ENCODE measurements at regions not wholly inside any gene's neighbourhood (a gene's known extent, or its start where the extent isn't known, plus 50 kb on each side); places are given as distances from the start of the nearest gene placed in this dataset.

GRCh38 chr21:20260124-20260523 lies 738.1 kb upstream of the NCAM2 start:
- Histone ChIP-seq H3K4me2 (ENCODE audit: insufficient read depth, low read length) (no peak overlapping the region), H3K79me2 (ENCODE audit: insufficient read depth, low read length) (no peaks in the 10 kb centered on the region), H4K20me1 (ENCODE audit: insufficient read depth, low read length) (no peaks in the 10 kb centered on the region), H2AFZ (ENCODE audit: low read depth, low read length) (no peak overlapping the region), H3K9me3 (ENCODE audit: insufficient read depth, low read length, severe bottlenecking) (no peaks in the 10 kb centered on the region), H3K4me1 (ENCODE audit: insufficient read depth, low read length) (no peaks in the 10 kb centered on the region), H3K9ac (ENCODE audit: low read depth, low read length) (no peak overlapping the region), H3K27ac (ENCODE audit: low read length) (no peak overlapping the region), H3K4me3 (ENCODE audit: low read depth in 1 of 2, low read length in 2 of 2) (no peak overlapping the region), H3K36me3 (ENCODE audit: insufficient read depth, low read length) (no peaks in the 10 kb centered on the region), H3K27me3 (ENCODE audit: insufficient read depth, low read length, poor library complexity) (no peaks in the 10 kb centered on the region)
- TF ChIP-seq CTCF (IDR thresholded peaks at IDR 0.05; ENCODE audit: borderline replicate concordance, extremely low read depth, low read length, poor library complexity, severe bottlenecking), result no peak
- no peak for TF ChIP-seq EZH2 (IDR thresholded peaks at IDR 0.05; ENCODE audit: borderline replicate concordance, low read depth, low read length, severe bottlenecking)
- no peak for ATAC-seq (ENCODE audit: insufficient read depth, low read depth)
- no peak for DNase-seq

GRCh38 chr21:20261364-20261763 lies 736.8 kb upstream of the NCAM2 start:
- no peak overlapping the region for H3K27ac ChIP-seq (ENCODE audit: low read length)
- H3K9ac ChIP-seq (ENCODE audit: low read depth, low read length), result no peak overlapping the region
- no peaks in the 10 kb centered on the region for H3K36me3 ChIP-seq (ENCODE audit: insufficient read depth, low read length)
- no peaks in the 10 kb centered on the region for H3K27me3 ChIP-seq (ENCODE audit: insufficient read depth, low read length, poor library complexity)
- no peak overlapping the region for H3K4me3 ChIP-seq (ENCODE audit: low read depth in 1 of 2, low read length in 2 of 2)
- ATAC-seq (ENCODE audit: insufficient read depth, low read depth) (no peak), DNase-seq (no peak)
- no peak overlapping the region for H3K4me2 ChIP-seq (ENCODE audit: insufficient read depth, low read length)
- no peak overlapping the region for H2AFZ ChIP-seq (ENCODE audit: low read depth, low read length)
- no peaks in the 10 kb centered on the region for H3K4me1 ChIP-seq (ENCODE audit: insufficient read depth, low read length)
- no peaks in the 10 kb centered on the region for H4K20me1 ChIP-seq (ENCODE audit: insufficient read depth, low read length)
- no peaks in the 10 kb centered on the region for H3K9me3 ChIP-seq (ENCODE audit: insufficient read depth, low read length, severe bottlenecking)
- TF ChIP-seq EZH2 (IDR thresholded peaks at IDR 0.05; ENCODE audit: borderline replicate concordance, low read depth, low read length, severe bottlenecking) (no peak), CTCF (IDR thresholded peaks at IDR 0.05; ENCODE audit: borderline replicate concordance, extremely low read depth, low read length, poor library complexity, severe bottlenecking) (no peak)
- H3K79me2 ChIP-seq (ENCODE audit: insufficient read depth, low read length), result no peaks in the 10 kb centered on the region

GRCh38 chr21:20265707-20266440 lies 732.3 kb upstream of the NCAM2 start:
- Histone ChIP-seq H3K4me2 (ENCODE audit: insufficient read depth, low read length) (no peak overlapping the region), H3K4me1 (ENCODE audit: insufficient read depth, low read length) (no peaks in the 10 kb centered on the region), H3K9ac (ENCODE audit: low read depth, low read length) (no peak overlapping the region), H3K79me2 (ENCODE audit: insufficient read depth, low read length) (no peaks in the 10 kb centered on the region), H3K9me3 (ENCODE audit: insufficient read depth, low read length, severe bottlenecking) (no peaks in the 10 kb centered on the region), H4K20me1 (ENCODE audit: insufficient read depth, low read length) (no peaks in the 10 kb centered on the region), H3K36me3 (ENCODE audit: insufficient read depth, low read length) (no peaks in the 10 kb centered on the region), H3K27me3 (ENCODE audit: insufficient read depth, low read length, poor library complexity) (no peaks in the 10 kb centered on the region), H3K4me3 (ENCODE audit: low read depth in 1 of 2, low read length in 2 of 2) (no peak overlapping the region), H2AFZ (ENCODE audit: low read depth, low read length) (no peak overlapping the region), H3K27ac (ENCODE audit: low read length) (no peak overlapping the region)
- no peak for TF ChIP-seq CTCF (IDR thresholded peaks at IDR 0.05; ENCODE audit: borderline replicate concordance, extremely low read depth, low read length, poor library complexity, severe bottlenecking)
- TF ChIP-seq EZH2 (IDR thresholded peaks at IDR 0.05; ENCODE audit: borderline replicate concordance, low read depth, low read length, severe bottlenecking), result no peak
- ATAC-seq (ENCODE audit: insufficient read depth, low read depth), result no peak
- DNase-seq, result no peak

- no peak for TF ChIP-seq CTCF (IDR thresholded peaks at IDR 0.05; ENCODE audit: borderline replicate concordance, extremely low read depth, low read length, poor library complexity, severe bottlenecking)
- TF ChIP-seq EZH2 (IDR thresholded peaks at IDR 0.05; ENCODE audit: borderline replicate concordance, low read depth, low read length, severe bottlenecking), result no peak
- no peaks in the 10 kb centered on the region for H3K9me3 ChIP-seq (ENCODE audit: insufficient read depth, low read length, severe bottlenecking)
- no peak for DNase-seq
These were observed 731.8 kb upstream of the NCAM2 start for GRCh38 chr21:20266441-20266710.

More at GRCh38 chr21:20266441-20266710, 731.8 kb upstream of the NCAM2 start:
- no peaks in the 10 kb centered on the region for H4K20me1 ChIP-seq (ENCODE audit: insufficient read depth, low read length)
- no peaks in the 10 kb centered on the region for H3K27me3 ChIP-seq (ENCODE audit: insufficient read depth, low read length, poor library complexity)
- H3K4me3 ChIP-seq (ENCODE audit: low read depth in 1 of 2, low read length in 2 of 2), result no peak overlapping the region
- no peak overlapping the region for H3K4me2 ChIP-seq (ENCODE audit: insufficient read depth, low read length)
- H3K79me2 ChIP-seq (ENCODE audit: insufficient read depth, low read length), result no peaks in the 10 kb centered on the region
- no peak overlapping the region for H2AFZ ChIP-seq (ENCODE audit: low read depth, low read length)
- no peak overlapping the region for H3K9ac ChIP-seq (ENCODE audit: low read depth, low read length)
- H3K4me1 ChIP-seq (ENCODE audit: insufficient read depth, low read length), result no peaks in the 10 kb centered on the region
- H3K36me3 ChIP-seq (ENCODE audit: insufficient read depth, low read length), result no peaks in the 10 kb centered on the region
- no peak overlapping the region for H3K27ac ChIP-seq (ENCODE audit: low read length)
- ATAC-seq (ENCODE audit: insufficient read depth, low read depth), result no peak

Data from DND-41 (cell line).